ENCODE measurements at regions not wholly inside any gene's neighbourhood (a gene's known extent, or its start where the extent isn't known, plus 50 kb on each side); places are given as distances from the start of the nearest gene placed in this dataset.
"Not testable (repeated sequence)": the region's sequence is repeated elsewhere in the genome, so short reads cannot be mapped to it uniquely, and the experiment has no call there.

GRCh38 chr22:23473901-23474300 is 106.2 kb downstream of the IGLL1 start:
- no peak overlapping the region for H3K4me3 ChIP-seq (replicated peaks; ENCODE audit: low read depth, low read length)
- no peak for TF ChIP-seq CTCF (IDR thresholded peaks at IDR 0.05; ENCODE audit: low read length, missing control alignments)
- no peak for DNase-seq (ENCODE audit: low read depth)

- H3K4me3 ChIP-seq (replicated peaks; ENCODE audit: low read depth, low read length); DNase-seq (ENCODE audit: low read depth): not testable (repeated sequence)
These were observed 107.7 kb downstream of the IGLL1 start for GRCh38 chr22:23472376-23472775.

- TF ChIP-seq CTCF (IDR thresholded peaks at IDR 0.05; ENCODE audit: low read length, missing control alignments), result no peak
- no peak for DNase-seq (ENCODE audit: low read depth)
- H3K4me3 ChIP-seq (replicated peaks; ENCODE audit: low read depth, low read length), result no peak overlapping the region
These were observed 108.4 kb downstream of the IGLL1 start for GRCh38 chr22:23471698-23472097.

GRCh38 chr22:23470811-23471389 is 109.2 kb downstream of the IGLL1 start:
- no peak for TF ChIP-seq CTCF (IDR thresholded peaks at IDR 0.05; ENCODE audit: low read length, missing control alignments)
- no peak for DNase-seq (ENCODE audit: low read depth)
- H3K4me3 ChIP-seq (replicated peaks; ENCODE audit: low read depth, low read length), result no peak overlapping the region

GRCh38 chr22:23467721-23468294 is 112.3 kb downstream of the IGLL1 start:
- no peak for TF ChIP-seq CTCF (IDR thresholded peaks at IDR 0.05; ENCODE audit: low read length, missing control alignments)
- H3K4me3 ChIP-seq (replicated peaks; ENCODE audit: low read depth, low read length), result no peak overlapping the region
- no peak for DNase-seq (ENCODE audit: low read depth)

- TF ChIP-seq CTCF (IDR thresholded peaks at IDR 0.05; ENCODE audit: low read length, missing control alignments), result no peak
- DNase-seq (ENCODE audit: low read depth), result no peak
- H3K4me3 ChIP-seq (replicated peaks; ENCODE audit: low read depth, low read length), result no peak overlapping the region
These were observed 113.7 kb downstream of the IGLL1 start for GRCh38 chr22:23466351-23466750.

- H3K4me3 ChIP-seq (replicated peaks; ENCODE audit: low read depth, low read length), result not testable (repeated sequence)
- DNase-seq (ENCODE audit: low read depth), result peak; percentile 1
These were observed 115.3 kb downstream of the IGLL1 start for GRCh38 chr22:23464796-23465195.

- not testable (repeated sequence) for DNase-seq (ENCODE audit: low read depth); H3K4me3 ChIP-seq (replicated peaks; ENCODE audit: low read depth, low read length)
These were observed 119.5 kb downstream of the IGLL1 start for GRCh38 chr22:23460517-23461031.

- not testable (repeated sequence) for DNase-seq (ENCODE audit: low read depth); H3K4me3 ChIP-seq (replicated peaks; ENCODE audit: low read depth, low read length)
These were observed 120.2 kb downstream of the IGLL1 start for GRCh38 chr22:23459645-23460516.
